Ishikawa (cell line): ENCODE measurements at regions not wholly inside any gene's neighbourhood (a gene's known extent, or its start where the extent isn't known, plus 50 kb on each side); places are given as distances from the start of the nearest gene placed in this dataset.

ENCODE experiments used
- CEBPB ChIP-seq: IDR thresholded peaks from 2 replicates; pipeline ENCODE4 v1.6.1; 2012
- EP300 ChIP-seq: IDR thresholded peaks from 2 replicates; pipeline ENCODE4 v1.6.1; 2012; ENCODE audit warnings: borderline replicate concordance
- TF ChIP-seq, protein P1 (sequence below): IDR thresholded peaks from 2 replicates; pipeline ENCODE4 v1.6.1; 2012

DNA sequence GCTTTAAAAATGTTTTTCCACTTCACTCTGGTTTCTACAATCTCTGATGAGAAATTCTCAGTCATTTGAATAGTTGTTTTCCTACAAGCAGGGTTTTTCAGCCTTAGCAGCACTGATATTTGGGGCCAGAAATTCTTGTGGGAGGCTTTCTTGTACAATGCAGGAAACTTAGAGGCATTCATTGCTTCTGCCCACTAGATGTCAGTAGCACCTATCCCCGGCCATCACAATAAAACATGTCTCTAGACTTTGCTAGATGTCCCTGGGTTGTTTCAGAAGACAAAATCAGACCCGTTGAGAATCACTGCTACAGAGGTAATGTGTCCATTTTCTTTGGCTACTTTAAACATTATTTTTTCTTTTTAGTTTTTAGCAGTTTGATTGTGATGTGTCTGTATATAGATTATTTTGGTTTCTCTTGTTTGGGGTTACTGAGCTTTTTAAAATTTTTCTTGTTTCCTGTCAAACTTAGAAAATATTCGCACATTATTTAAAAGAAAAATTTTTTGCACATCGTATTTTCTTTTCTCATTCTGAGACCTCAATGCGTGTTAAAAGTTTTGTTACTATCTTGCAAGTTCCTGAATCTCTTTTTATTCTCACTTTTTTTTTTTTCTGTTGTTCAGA, 60.8 kb upstream of the CCDC179 start:
- TF ChIP-seq, protein P1, sequence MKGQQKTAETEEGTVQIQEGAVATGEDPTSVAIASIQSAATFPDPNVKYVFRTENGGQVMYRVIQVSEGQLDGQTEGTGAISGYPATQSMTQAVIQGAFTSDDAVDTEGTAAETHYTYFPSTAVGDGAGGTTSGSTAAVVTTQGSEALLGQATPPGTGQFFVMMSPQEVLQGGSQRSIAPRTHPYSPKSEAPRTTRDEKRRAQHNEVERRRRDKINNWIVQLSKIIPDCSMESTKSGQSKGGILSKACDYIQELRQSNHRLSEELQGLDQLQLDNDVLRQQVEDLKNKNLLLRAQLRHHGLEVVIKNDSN, result no peak
- TF ChIP-seq CEBPB (no peak), EP300 (no peak)
